Hematopoietic multipotent progenitor cell treated with erythropoietin and hydrocortisone succinate and interleukin-3 and kit ligand, for 8 days (in vitro differentiated cells): ENCODE measurements at regions not wholly inside any gene's neighbourhood (a gene's known extent, or its start where the extent isn't known, plus 50 kb on each side); places are given as distances from the start of the nearest gene placed in this dataset.

ENCODE experiments used
- DNase-seq: peaks from one replicate; pipeline ENCODE4 v3.0.0-alpha.2; 2015

DNA sequence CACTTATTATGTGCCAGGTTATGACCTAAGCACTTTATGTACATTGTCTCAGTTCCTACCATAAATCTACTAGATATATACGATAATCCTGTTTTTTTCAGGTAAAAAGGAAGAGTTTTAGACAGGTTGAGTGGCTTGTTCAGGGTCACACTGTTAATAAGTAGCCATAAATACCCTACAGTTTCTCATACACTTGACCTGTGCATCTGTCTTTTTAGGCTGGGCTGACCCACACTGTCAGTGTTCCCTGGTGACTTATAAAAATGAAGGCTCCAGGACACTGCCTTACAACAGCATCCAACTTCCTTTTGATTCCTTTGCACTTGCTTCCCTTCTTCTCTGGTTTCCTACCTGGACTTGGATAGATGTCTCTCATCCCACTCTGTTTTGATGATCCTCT lies 78.2 kb upstream of the PAQR3 start:
- DNase-seq = no peak

DNA sequence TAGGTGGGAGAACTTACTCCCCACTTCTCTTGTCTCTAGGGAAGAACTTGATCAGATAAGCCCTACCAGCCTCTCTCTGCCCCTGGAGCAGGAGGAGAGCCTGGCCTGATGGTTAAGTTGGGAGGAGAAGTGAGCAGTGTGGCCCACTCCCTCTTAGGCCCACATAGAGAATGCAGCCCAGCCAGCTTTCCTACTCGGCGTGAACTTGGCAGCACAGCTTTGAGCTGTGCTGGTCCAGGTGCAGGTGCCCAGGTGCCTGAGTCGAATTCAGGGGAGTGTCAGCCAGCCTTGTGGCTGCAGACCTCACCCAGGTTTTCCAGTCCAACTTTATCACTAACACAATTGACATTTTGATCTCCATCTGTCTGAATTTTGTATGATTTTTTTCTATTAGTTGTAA lies 77.6 kb upstream of the PAQR3 start:
- no peak for DNase-seq

DNA sequence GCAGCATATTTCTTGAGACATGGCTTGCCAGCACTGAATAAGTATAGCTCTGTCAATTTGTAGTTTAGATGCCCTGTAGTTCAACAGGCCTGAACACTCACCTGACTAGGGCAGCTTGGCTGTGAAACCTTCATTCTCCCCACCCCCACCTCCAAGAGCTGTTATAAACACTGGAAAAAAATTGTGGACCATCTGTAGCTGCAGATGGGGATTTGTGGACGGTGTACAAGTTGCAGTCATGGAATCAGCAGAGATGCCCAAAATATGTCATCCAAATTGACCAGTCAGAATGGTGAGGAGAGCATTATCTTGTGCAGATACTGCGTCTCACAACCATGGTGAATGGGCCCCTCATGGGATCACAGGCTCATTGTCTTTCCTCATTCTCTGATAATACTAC lies 76.2 kb upstream of the PAQR3 start:
- DNase-seq = no peak

DNA sequence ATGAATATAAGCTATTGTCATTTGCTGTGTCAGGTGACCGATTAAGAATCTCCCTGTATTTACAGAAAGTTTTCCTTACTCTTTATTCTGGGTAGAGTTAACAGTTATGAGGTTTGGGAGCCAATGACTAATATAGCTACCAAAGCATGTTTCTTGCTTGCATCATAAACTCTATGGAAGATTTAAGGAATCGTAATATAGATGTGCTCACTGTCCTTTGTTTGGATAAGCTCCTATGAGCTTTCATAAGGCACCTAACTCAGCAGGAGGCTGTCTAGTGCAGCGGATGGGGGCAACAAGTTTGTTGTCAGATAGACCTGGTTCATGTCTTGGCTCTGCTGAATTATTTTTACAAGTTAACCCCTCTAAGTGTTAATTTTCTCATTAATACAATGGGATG lies 75.0 kb upstream of the PAQR3 start:
- DNase-seq = no peak

DNA sequence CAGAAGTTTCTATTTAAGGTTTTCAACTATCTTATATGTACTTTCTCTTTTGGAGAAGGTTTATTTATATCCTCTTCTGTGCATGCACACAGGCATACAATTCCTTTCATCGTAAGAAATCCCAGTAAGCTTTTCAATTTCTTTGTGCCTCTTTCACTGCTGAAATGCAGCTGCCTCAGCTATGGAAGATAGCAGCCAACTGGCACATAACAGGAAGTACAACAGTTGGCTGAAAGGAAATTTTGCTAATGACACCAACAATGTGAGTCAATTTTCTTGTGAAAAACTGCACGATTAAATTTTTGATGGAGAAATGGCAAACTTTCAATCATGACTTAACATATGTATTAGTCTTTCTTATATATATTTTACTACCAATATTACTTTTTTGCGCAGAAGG lies 74.5 kb upstream of the PAQR3 start:
- DNase-seq = no peak

DNA sequence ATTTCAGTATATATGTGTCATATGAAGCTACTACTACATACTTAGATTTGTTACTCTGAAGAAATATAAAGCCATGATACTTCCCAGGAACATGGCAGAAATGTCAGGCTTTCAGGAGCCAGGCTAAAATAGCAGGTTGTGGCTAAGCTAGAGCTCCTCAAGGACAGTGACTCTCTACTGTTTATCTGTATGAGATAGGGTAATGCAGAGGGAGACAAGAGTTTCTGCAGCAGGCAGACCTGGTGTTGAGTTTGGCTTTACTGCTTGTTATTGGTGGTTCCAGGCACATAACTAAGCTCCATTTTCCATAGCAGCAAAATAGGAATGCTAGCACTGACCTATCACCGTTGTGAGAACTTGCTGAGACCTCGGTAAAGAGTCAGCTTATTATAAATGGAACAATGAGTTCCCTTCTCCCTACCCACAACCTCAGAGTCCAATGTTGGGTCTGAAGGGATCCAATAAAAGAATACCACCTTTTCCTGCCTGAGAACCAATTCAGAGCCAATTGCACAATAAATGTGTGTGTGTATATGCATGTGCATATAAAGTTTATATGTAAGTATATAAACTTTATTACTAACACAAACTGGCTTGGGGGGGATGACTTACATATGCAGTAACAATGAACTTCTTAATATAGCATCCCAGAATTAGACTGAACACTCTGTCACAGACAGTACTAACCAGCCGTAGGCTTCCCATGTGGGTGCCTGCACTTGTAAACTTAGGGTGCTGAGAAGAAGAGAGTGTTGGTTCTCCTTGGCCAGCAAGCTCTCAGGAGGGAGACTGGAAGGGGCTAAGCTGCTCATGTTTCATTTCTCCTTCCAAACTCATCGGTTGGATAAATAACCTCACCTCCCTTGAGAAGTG lies 51.9 kb upstream of the PAQR3 start:
- no peak for DNase-seq

DNA sequence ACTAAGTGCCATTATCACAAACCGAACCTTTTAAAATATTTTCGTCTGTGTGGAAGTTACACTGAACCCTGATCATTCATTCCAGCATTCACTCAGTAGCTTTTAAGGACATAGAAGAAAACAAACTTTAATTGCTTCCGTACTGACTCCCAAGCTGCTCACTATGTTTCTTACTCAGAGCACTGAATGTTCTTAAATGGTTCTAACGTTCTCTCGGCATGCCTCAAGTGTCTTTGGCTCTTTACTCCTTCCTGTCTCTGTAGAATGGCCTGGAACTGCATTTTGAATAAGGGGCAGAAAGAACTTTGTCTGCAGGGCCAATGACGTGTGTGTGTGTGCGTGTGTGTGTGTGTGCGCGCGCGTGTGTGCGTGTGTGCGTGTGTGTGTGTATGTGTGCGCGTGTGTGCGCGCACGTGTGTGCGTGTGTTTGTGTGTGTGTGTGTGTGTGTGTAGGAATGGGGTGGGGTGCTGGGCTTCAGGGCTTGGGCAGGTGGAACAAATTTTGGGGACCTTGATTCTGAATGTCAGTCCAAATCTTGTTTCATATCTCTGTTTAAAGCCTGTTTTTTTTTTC lies 50.5 kb upstream of the PAQR3 start:
- DNase-seq = no peak
